ENCODE measurements at regions not wholly inside any gene's neighbourhood (a gene's known extent, or its start where the extent isn't known, plus 50 kb on each side); places are given as distances from the start of the nearest gene placed in this dataset.
A peak's percentile ranks its signal among the peaks of the same experiment; 100 is the strongest.
"Not testable (repeated sequence)": the region's sequence is repeated elsewhere in the genome, so short reads cannot be mapped to it uniquely, and the experiment has no call there.

- H3K36me3 ChIP-seq (ENCODE audit: control insufficient read depth in 4 of 4, insufficient read depth in 4 of 4, low read length in 3 of 4); DNase-seq; H3K9me3 ChIP-seq (ENCODE audit: control extremely low read depth in 1 of 5, control insufficient read depth in 4 of 5, insufficient read depth in 2 of 5, low read depth in 1 of 5, low read length in 4 of 5); POLR2A ChIA-PET; H3K4me3 ChIP-seq (ENCODE audit: control insufficient read depth in 1 of 7, extremely low read depth in 1 of 7, insufficient read depth in 4 of 7, low read depth in 2 of 7, low read length in 6 of 7); H3K4me1 ChIP-seq (ENCODE audit: control extremely low read depth in 1 of 4, control insufficient read depth in 4 of 4, insufficient read depth in 4 of 4, low read length in 3 of 4); H3K27ac ChIP-seq (ENCODE audit: insufficient read depth in 1 of 2, low read depth in 1 of 2, low read length in 2 of 2, poor library complexity in 1 of 2, severe bottlenecking in 2 of 2); H3K27me3 ChIP-seq (replicated peaks in 2 of 5; ENCODE audit: control insufficient read depth in 4 of 5, insufficient read depth in 5 of 5, low read length in 4 of 5): not testable (repeated sequence)
- 98% methylated on average over 7 of the region's 20 CpGs for WGBS (ENCODE audit: insufficient coverage)
- CTCF ChIA-PET: interaction anchor here (1.7 kb wide), 1 partner anchor 11 kb away, joined by 3 read pairs; no protein-coding TSS in a partner anchor
Observed at GRCh38 chr14:43698561-43699284, 808.4 kb downstream of the FSCB start.

- WGBS (ENCODE audit: insufficient coverage): no CpG with 5 or more reads among the region's 1 CpG
- Histone ChIP-seq H3K36me3 (ENCODE audit: control insufficient read depth in 4 of 4, insufficient read depth in 4 of 4, low read length in 3 of 4) (no peaks in the 10 kb centered on the region), H3K4me1 (ENCODE audit: control extremely low read depth in 1 of 4, control insufficient read depth in 4 of 4, insufficient read depth in 4 of 4, low read length in 3 of 4) (no peaks in the 10 kb centered on the region), H3K27me3 (replicated peaks in 2 of 5; ENCODE audit: control insufficient read depth in 4 of 5, insufficient read depth in 5 of 5, low read length in 4 of 5) (no peaks in the 10 kb centered on the region), H3K9me3 (ENCODE audit: control extremely low read depth in 1 of 5, control insufficient read depth in 4 of 5, insufficient read depth in 2 of 5, low read depth in 1 of 5, low read length in 4 of 5) (no peaks in the 10 kb centered on the region), H3K4me3 (ENCODE audit: control insufficient read depth in 1 of 7, extremely low read depth in 1 of 7, insufficient read depth in 4 of 7, low read depth in 2 of 7, low read length in 6 of 7) (no peak overlapping the region), H3K27ac (ENCODE audit: insufficient read depth in 1 of 2, low read depth in 1 of 2, low read length in 2 of 2, poor library complexity in 1 of 2, severe bottlenecking in 2 of 2) (no peak overlapping the region)
- no peak for DNase-seq
- ChIA-PET CTCF (interaction anchor here (0.6 to 1.7 kb wide), 2 partner anchors 9 to 232 kb away, joined by 3 read pairs; no protein-coding TSS in a partner anchor), POLR2A (no interaction called here)
Observed at GRCh38 chr14:43697003-43697402, 810.1 kb downstream of the FSCB start.

- Histone ChIP-seq H3K4me3 (ENCODE audit: control insufficient read depth in 1 of 7, extremely low read depth in 1 of 7, insufficient read depth in 4 of 7, low read depth in 2 of 7, low read length in 6 of 7) (no peak overlapping the region), H3K4me1 (ENCODE audit: control extremely low read depth in 1 of 4, control insufficient read depth in 4 of 4, insufficient read depth in 4 of 4, low read length in 3 of 4) (no peaks in the 10 kb centered on the region), H3K9me3 (ENCODE audit: control extremely low read depth in 1 of 5, control insufficient read depth in 4 of 5, insufficient read depth in 2 of 5, low read depth in 1 of 5, low read length in 4 of 5) (no peaks in the 10 kb centered on the region), H3K27ac (ENCODE audit: insufficient read depth in 1 of 2, low read depth in 1 of 2, low read length in 2 of 2, poor library complexity in 1 of 2, severe bottlenecking in 2 of 2) (no peak overlapping the region), H3K27me3 (replicated peaks in 2 of 5; ENCODE audit: control insufficient read depth in 4 of 5, insufficient read depth in 5 of 5, low read length in 4 of 5) (no peaks in the 10 kb centered on the region), H3K36me3 (ENCODE audit: control insufficient read depth in 4 of 4, insufficient read depth in 4 of 4, low read length in 3 of 4) (no peaks in the 10 kb centered on the region)
- POLR2A ChIA-PET: no interaction called here
- no peak for DNase-seq
- CTCF ChIA-PET: interaction anchor here (2.6 kb wide), 1 partner anchor 10 kb away, joined by 7 read pairs; no protein-coding TSS in a partner anchor
- no CpG with 5 or more reads among the region's 1 CpG for WGBS (ENCODE audit: insufficient coverage)
Observed at GRCh38 chr14:43692706-43693105, 814.4 kb downstream of the FSCB start.

- POLR2A ChIA-PET: no interaction called here
- no peak for DNase-seq
Observed at GRCh38 chr14:43687921-43688320, 819.2 kb downstream of the FSCB start.

GRCh38 chr14:43677581-43677980 lies 829.5 kb downstream of the FSCB start:
- CTCF ChIA-PET: no interaction called here
- Histone ChIP-seq H3K27me3 (replicated peaks in 2 of 5; ENCODE audit: control insufficient read depth in 4 of 5, insufficient read depth in 5 of 5, low read length in 4 of 5) (no peaks in the 10 kb centered on the region), H3K27ac (ENCODE audit: insufficient read depth in 1 of 2, low read depth in 1 of 2, low read length in 2 of 2, poor library complexity in 1 of 2, severe bottlenecking in 2 of 2) (no peak overlapping the region), H3K4me3 (ENCODE audit: control insufficient read depth in 1 of 7, extremely low read depth in 1 of 7, insufficient read depth in 4 of 7, low read depth in 2 of 7, low read length in 6 of 7) (no peak overlapping the region), H3K36me3 (ENCODE audit: control insufficient read depth in 4 of 4, insufficient read depth in 4 of 4, low read length in 3 of 4) (no peaks in the 10 kb centered on the region), H3K4me1 (ENCODE audit: control extremely low read depth in 1 of 4, control insufficient read depth in 4 of 4, insufficient read depth in 4 of 4, low read length in 3 of 4) (peaks cover 0 to 4% (median 0%) of the 10 kb centered on the region in 4 experiments), H3K9me3 (ENCODE audit: control extremely low read depth in 1 of 5, control insufficient read depth in 4 of 5, insufficient read depth in 2 of 5, low read depth in 1 of 5, low read length in 4 of 5) (no peaks in the 10 kb centered on the region)
- POLR2A ChIA-PET: no interaction called here
- WGBS (ENCODE audit: insufficient coverage): no CpG with 5 or more reads among the region's 1 CpG
- no peak for DNase-seq

More at GRCh38 chr14:43687921-43688320, 819.2 kb downstream of the FSCB start:
- WGBS (ENCODE audit: insufficient coverage): 64% methylated on average over 2 of the region's 3 CpGs
- H3K4me1 ChIP-seq (ENCODE audit: control extremely low read depth in 1 of 4, control insufficient read depth in 4 of 4, insufficient read depth in 4 of 4, low read length in 3 of 4): no peaks in the 10 kb centered on the region
- H3K27ac ChIP-seq (ENCODE audit: insufficient read depth in 1 of 2, low read depth in 1 of 2, low read length in 2 of 2, poor library complexity in 1 of 2, severe bottlenecking in 2 of 2): no peak overlapping the region
- H3K4me3 ChIP-seq (ENCODE audit: control insufficient read depth in 1 of 7, extremely low read depth in 1 of 7, insufficient read depth in 4 of 7, low read depth in 2 of 7, low read length in 6 of 7): no peak overlapping the region
- H3K27me3 ChIP-seq (replicated peaks in 2 of 5; ENCODE audit: control insufficient read depth in 4 of 5, insufficient read depth in 5 of 5, low read length in 4 of 5): no peaks in the 10 kb centered on the region
- H3K36me3 ChIP-seq (ENCODE audit: control insufficient read depth in 4 of 4, insufficient read depth in 4 of 4, low read length in 3 of 4): no peaks in the 10 kb centered on the region
- H3K9me3 ChIP-seq (ENCODE audit: control extremely low read depth in 1 of 5, control insufficient read depth in 4 of 5, insufficient read depth in 2 of 5, low read depth in 1 of 5, low read length in 4 of 5): no peaks in the 10 kb centered on the region
- CTCF ChIA-PET: interaction anchor here (1.0 kb wide), 1 partner anchor 10 kb away, joined by 3 read pairs; no protein-coding TSS in a partner anchor

GRCh38 chr14:43674273-43674672 lies 832.8 kb downstream of the FSCB start:
- peaks cover 0 to 2% (median 0%) of the 10 kb centered on the region in 5 experiments for H3K9me3 ChIP-seq (ENCODE audit: control extremely low read depth in 1 of 5, control insufficient read depth in 4 of 5, insufficient read depth in 2 of 5, low read depth in 1 of 5, low read length in 4 of 5)
- no CpG with 5 or more reads among the region's 2 CpGs for WGBS (ENCODE audit: insufficient coverage)
- ChIA-PET POLR2A (no interaction called here), CTCF (no interaction called here)
- H3K4me1 ChIP-seq (ENCODE audit: control extremely low read depth in 1 of 4, control insufficient read depth in 4 of 4, insufficient read depth in 4 of 4, low read length in 3 of 4): peaks cover 0 to 11% (median 2%) of the 10 kb centered on the region in 4 experiments
- H3K27me3 ChIP-seq (replicated peaks in 2 of 5; ENCODE audit: control insufficient read depth in 4 of 5, insufficient read depth in 5 of 5, low read length in 4 of 5): no peaks in the 10 kb centered on the region
- no peaks in the 10 kb centered on the region for H3K36me3 ChIP-seq (ENCODE audit: control insufficient read depth in 4 of 4, insufficient read depth in 4 of 4, low read length in 3 of 4)
- no peak for DNase-seq
- H3K27ac ChIP-seq (ENCODE audit: insufficient read depth in 1 of 2, low read depth in 1 of 2, low read length in 2 of 2, poor library complexity in 1 of 2, severe bottlenecking in 2 of 2): no peak overlapping the region
- no peak overlapping the region for H3K4me3 ChIP-seq (ENCODE audit: control insufficient read depth in 1 of 7, extremely low read depth in 1 of 7, insufficient read depth in 4 of 7, low read depth in 2 of 7, low read length in 6 of 7)

GRCh38 chr14:43671716-43672485 lies 835.2 kb downstream of the FSCB start:
- POLR2A ChIA-PET: no interaction called here
- no CpG with 5 or more reads among the region's 3 CpGs for WGBS (ENCODE audit: insufficient coverage)

More at GRCh38 chr14:43671716-43672485, 835.2 kb downstream of the FSCB start:
- H3K27me3 ChIP-seq (replicated peaks in 2 of 5; ENCODE audit: control insufficient read depth in 4 of 5, insufficient read depth in 5 of 5, low read length in 4 of 5): no peaks in the 10 kb centered on the region
- H3K27ac ChIP-seq (ENCODE audit: insufficient read depth in 1 of 2, low read depth in 1 of 2, low read length in 2 of 2, poor library complexity in 1 of 2, severe bottlenecking in 2 of 2): no peak overlapping the region
- no peak overlapping the region for H3K4me3 ChIP-seq (ENCODE audit: control insufficient read depth in 1 of 7, extremely low read depth in 1 of 7, insufficient read depth in 4 of 7, low read depth in 2 of 7, low read length in 6 of 7)
- CTCF ChIA-PET: no interaction called here
- peaks cover 0 to 6% (median 0%) of the 10 kb centered on the region in 5 experiments for H3K9me3 ChIP-seq (ENCODE audit: control extremely low read depth in 1 of 5, control insufficient read depth in 4 of 5, insufficient read depth in 2 of 5, low read depth in 1 of 5, low read length in 4 of 5)
- no peaks in the 10 kb centered on the region for H3K36me3 ChIP-seq (ENCODE audit: control insufficient read depth in 4 of 4, insufficient read depth in 4 of 4, low read length in 3 of 4)
- DNase-seq: peak; percentile 15 to 86 (median 72)
- peaks cover 0 to 11% (median 2%) of the 10 kb centered on the region in 4 experiments for H3K4me1 ChIP-seq (ENCODE audit: control extremely low read depth in 1 of 4, control insufficient read depth in 4 of 4, insufficient read depth in 4 of 4, low read length in 3 of 4)

Measured in common myeloid progenitor, CD34-positive (primary cell).